ENCODE measurements at regions not wholly inside any gene's neighbourhood (a gene's known extent, or its start where the extent isn't known, plus 50 kb on each side); places are given as distances from the start of the nearest gene placed in this dataset.

- TF ChIP-seq CTCF (IDR thresholded peaks at IDR 0.05): no peak
- no peak for DNase-seq (ENCODE audit: low spot score)
- H3K36me3 Mint-ChIP-seq (ENCODE audit: low read depth): no peaks in the 10 kb centered on the region
- H3K4me3 Mint-ChIP-seq (ENCODE audit: unreplicated experiment): no peak overlapping the region
- peaks cover 22% of the 10 kb centered on the region for H3K4me1 Mint-ChIP-seq (ENCODE audit: low read depth)
- no peaks in the 10 kb centered on the region for H3K27me3 Mint-ChIP-seq (ENCODE audit: low read depth)
- H3K9me3 Mint-ChIP-seq (ENCODE audit: low read depth): no peaks in the 10 kb centered on the region
- H3K27ac Mint-ChIP-seq (ENCODE audit: unreplicated experiment): no peak overlapping the region
Observed at GRCh38 chr5:96340357-96340756, 92.7 kb downstream of the PCSK1 start.

DNA sequence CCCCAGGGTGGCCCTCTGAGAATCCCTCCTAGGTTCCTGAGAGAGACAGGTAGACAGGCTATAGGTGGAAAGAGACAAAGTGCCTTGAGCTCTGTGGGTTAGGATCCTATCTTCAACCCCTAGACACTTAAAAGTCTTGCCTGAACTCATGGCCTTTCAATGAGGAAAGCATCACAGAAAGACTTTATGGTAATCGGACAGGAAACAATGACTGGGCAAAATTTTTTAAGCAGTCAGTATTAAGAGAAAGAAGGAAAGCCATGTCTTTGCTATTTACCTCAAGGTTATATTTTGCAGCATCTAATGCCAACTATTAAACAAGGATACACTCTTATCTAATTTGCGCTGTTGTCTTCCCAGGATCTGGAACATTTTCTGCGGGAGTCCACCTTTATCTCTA, 93.2 kb downstream of the PCSK1 start:
- Mint-ChIP-seq H3K9me3 (ENCODE audit: low read depth) (no peaks in the 10 kb centered on the region), H3K27ac (ENCODE audit: unreplicated experiment) (no peak overlapping the region), H3K4me1 (ENCODE audit: low read depth) (peaks cover 22% of the 10 kb centered on the region), H3K27me3 (ENCODE audit: low read depth) (no peaks in the 10 kb centered on the region), H3K36me3 (ENCODE audit: low read depth) (no peaks in the 10 kb centered on the region), H3K4me3 (ENCODE audit: unreplicated experiment) (no peak overlapping the region)
- no peak for DNase-seq (ENCODE audit: low spot score)
- no peak for TF ChIP-seq CTCF (IDR thresholded peaks at IDR 0.05)

- Mint-ChIP-seq H3K9me3 (ENCODE audit: low read depth) (no peaks in the 10 kb centered on the region), H3K27ac (ENCODE audit: unreplicated experiment) (peak overlapping the region; percentile 74), H3K27me3 (ENCODE audit: low read depth) (no peaks in the 10 kb centered on the region), H3K4me1 (ENCODE audit: low read depth) (peaks cover 22% of the 10 kb centered on the region), H3K4me3 (ENCODE audit: unreplicated experiment) (no peak overlapping the region), H3K36me3 (ENCODE audit: low read depth) (no peaks in the 10 kb centered on the region)
- no peak for TF ChIP-seq CTCF (IDR thresholded peaks at IDR 0.05)
- no peak for DNase-seq (ENCODE audit: low spot score)
Observed at GRCh38 chr5:96338624-96339415, 94.2 kb downstream of the PCSK1 start.

DNA sequence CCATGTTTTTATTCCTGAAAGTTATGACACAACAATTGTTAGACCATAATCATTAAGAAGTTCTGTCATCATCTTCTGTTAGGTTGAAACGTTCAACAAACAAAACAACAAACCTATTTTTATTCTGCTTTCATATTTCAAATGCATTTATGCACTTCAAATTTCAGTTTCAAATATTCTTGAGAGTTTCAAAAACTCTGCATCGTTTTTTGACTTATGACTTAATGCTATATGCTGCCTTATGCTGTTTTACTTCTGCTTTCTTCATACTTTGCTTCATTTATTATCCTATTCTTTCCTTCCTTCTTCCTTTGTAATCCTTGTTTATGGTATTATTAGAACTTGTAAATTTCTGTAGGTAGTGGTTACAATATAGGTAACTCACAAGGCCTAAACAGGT, 95.0 kb downstream of the PCSK1 start:
- no peaks in the 10 kb centered on the region for H3K27me3 Mint-ChIP-seq (ENCODE audit: low read depth)
- TF ChIP-seq CTCF (IDR thresholded peaks at IDR 0.05): no peak
- H3K4me3 Mint-ChIP-seq (ENCODE audit: unreplicated experiment): no peak overlapping the region
- DNase-seq (ENCODE audit: low spot score): no peak
- H3K9me3 Mint-ChIP-seq (ENCODE audit: low read depth): no peaks in the 10 kb centered on the region
- peak overlapping the region; percentile 74 for H3K27ac Mint-ChIP-seq (ENCODE audit: unreplicated experiment)
- H3K36me3 Mint-ChIP-seq (ENCODE audit: low read depth): no peaks in the 10 kb centered on the region
- peaks cover 28% of the 10 kb centered on the region for H3K4me1 Mint-ChIP-seq (ENCODE audit: low read depth)

DNA sequence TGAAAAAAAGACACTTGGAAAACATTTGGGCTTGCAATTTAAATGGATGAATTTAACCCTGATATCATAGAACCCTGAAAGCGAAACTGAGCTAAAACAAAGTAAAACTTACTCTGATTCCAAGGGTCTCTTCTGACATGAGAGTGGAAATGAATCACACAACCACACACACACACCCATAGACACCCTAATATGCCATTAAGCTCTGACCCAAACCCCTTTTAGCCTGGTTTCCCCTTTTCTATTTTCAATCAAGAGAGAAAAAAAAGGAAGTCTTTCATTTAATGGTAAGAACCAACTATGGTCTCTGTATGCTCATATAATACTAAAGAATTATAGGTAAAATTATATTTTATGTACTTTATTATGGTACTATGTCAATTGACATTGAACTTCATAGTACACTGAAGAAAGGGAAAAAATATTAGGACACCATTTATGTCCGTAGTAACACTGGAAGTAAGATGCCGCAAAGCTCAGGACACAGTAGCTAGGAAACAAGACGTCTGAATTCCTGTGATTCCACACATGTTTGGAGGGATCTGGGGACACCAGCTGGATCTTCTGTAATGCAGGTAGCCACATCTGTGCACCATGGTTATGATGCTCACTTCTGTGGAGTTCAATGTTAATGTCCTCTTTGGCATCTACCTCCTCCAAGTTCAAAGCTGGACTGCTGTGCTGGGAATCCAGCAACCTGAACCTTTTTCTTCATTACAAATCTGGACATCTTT, 95.8 kb downstream of the PCSK1 start:
- no peaks in the 10 kb centered on the region for H3K9me3 Mint-ChIP-seq (ENCODE audit: low read depth)
- no peaks in the 10 kb centered on the region for H3K36me3 Mint-ChIP-seq (ENCODE audit: low read depth)
- H3K27me3 Mint-ChIP-seq (ENCODE audit: low read depth): no peaks in the 10 kb centered on the region
- H3K27ac Mint-ChIP-seq (ENCODE audit: unreplicated experiment): peak overlapping the region; percentile 52
- H3K4me1 Mint-ChIP-seq (ENCODE audit: low read depth): peaks cover 31% of the 10 kb centered on the region
- no peak for DNase-seq (ENCODE audit: low spot score)
- H3K4me3 Mint-ChIP-seq (ENCODE audit: unreplicated experiment): no peak overlapping the region
- no peak for TF ChIP-seq CTCF (IDR thresholded peaks at IDR 0.05)
